ENCODE measurements at regions not wholly inside any gene's neighbourhood (a gene's known extent, or its start where the extent isn't known, plus 50 kb on each side); places are given as distances from the start of the nearest gene placed in this dataset.

DNA sequence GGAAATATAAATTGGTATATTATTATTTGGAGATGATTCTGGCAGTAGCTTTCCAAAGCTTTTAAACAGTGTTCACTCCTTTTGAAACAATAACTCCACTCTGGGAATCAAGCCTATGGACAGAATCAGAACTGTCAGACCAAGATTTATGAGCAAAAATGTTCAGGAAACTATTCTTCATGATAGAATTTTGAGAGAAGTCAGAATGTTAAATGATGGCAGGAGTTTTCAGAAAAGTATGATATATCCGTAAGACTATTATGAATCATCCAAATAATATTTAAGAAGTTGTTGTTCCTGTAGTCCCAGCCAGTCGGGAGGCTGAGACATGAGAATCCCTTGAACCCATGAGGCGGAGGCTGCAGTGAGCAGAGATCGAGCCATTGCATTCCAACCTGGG lies 50.5 kb upstream of the ADGRG2 start:
- peaks cover 0 to 7% of the 10 kb centered on the region in 2 donors for H3K27me3 Mint-ChIP-seq
- no peaks in the 10 kb centered on the region for H3K36me3 Mint-ChIP-seq
- H3K4me1 Mint-ChIP-seq = no peaks in the 10 kb centered on the region
- ATAC-seq (replicated peaks) = no peak
- peaks cover 5 to 8% of the 10 kb centered on the region in 2 donors for H3K9me3 Mint-ChIP-seq
- DNase-seq = no peak
- no peak overlapping the region for H3K4me3 Mint-ChIP-seq
- no peak overlapping the region for H3K27ac Mint-ChIP-seq

DNA sequence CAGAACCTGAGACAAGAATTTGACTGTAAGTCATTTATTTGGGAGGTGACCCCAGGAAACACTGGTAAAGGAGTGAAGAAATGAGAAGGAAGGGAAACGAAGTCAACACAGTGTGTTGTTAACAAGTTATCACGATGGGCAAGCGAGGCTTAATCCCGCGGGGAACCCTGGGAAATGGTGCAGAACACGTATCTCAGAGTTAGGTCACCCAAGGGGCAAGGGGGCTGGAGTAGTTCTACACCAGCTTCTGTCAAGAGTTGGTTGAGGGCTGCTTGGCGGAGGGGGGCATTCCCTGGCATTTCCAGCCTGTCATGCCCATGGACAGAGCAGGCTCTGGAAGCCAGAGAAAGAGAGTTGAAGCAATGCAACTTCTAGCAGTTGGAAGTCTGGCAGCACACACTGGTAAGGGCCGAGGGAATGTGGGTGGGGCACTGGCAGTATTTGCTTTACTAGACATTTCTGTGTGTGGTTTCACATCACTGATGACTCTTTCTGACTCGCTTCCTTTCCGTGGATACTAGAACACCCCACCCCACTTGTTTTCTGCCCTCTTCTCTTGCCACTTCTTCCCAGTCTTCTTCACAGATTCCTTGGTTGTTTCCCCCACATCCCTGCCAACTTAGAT lies 52.2 kb upstream of the ADGRG2 start:
- Mint-ChIP-seq H3K4me3 (no peak overlapping the region), H3K9me3 (peaks cover 4 to 8% of the 10 kb centered on the region in 2 donors), H3K27ac (no peak overlapping the region), H3K4me1 (no peaks in the 10 kb centered on the region), H3K27me3 (peaks cover 0 to 7% of the 10 kb centered on the region in 2 donors), H3K36me3 (no peaks in the 10 kb centered on the region)
- ATAC-seq (replicated peaks) = no peak
- no peak for DNase-seq

- no peaks in the 10 kb centered on the region for H3K36me3 Mint-ChIP-seq
- H3K4me1 Mint-ChIP-seq = no peaks in the 10 kb centered on the region
- peaks cover 4 to 8% of the 10 kb centered on the region in 2 donors for H3K9me3 Mint-ChIP-seq
- DNase-seq = no peak
- ATAC-seq (replicated peaks) = no peak
- H3K4me3 Mint-ChIP-seq = no peak overlapping the region
- no peak overlapping the region for H3K27ac Mint-ChIP-seq
- peaks cover 5 to 7% of the 10 kb centered on the region in 2 donors for H3K27me3 Mint-ChIP-seq
These were observed 54.8 kb upstream of the ADGRG2 start for GRCh38 chrX:19176901-19177630.

- Mint-ChIP-seq H3K27ac (no peak overlapping the region), H3K9me3 (peaks cover 4 to 8% of the 10 kb centered on the region in 2 donors), H3K27me3 (peaks cover 5 to 7% of the 10 kb centered on the region in 2 donors), H3K4me3 (no peak overlapping the region), H3K36me3 (no peaks in the 10 kb centered on the region), H3K4me1 (no peaks in the 10 kb centered on the region)
- DNase-seq (no peak), ATAC-seq (replicated peaks) (no peak)
These were observed 55.5 kb upstream of the ADGRG2 start for GRCh38 chrX:19177721-19178120.

DNA sequence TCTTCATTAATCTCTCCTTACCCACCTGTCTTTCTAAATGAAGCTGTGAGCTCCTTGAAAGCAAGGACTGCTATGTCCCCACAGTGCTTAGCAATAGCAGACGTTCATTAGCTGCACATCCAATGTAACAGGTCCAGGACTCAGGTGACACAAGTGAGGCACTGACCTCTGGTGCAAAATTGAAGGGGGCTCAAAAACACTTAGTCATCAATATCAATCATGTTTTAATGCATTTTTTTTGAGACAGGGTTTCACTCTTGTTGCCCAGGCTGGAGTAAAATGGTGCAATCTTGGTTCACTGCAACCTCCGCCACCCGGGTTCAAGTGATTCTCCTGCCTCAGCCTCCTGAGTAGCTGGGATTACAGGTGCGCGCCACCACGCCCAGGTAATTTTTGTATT lies 56.1 kb upstream of the ADGRG2 start:
- H3K27me3 Mint-ChIP-seq = peaks cover 5 to 7% of the 10 kb centered on the region in 2 donors
- no peak overlapping the region for H3K27ac Mint-ChIP-seq
- H3K4me3 Mint-ChIP-seq = no peak overlapping the region
- DNase-seq (no peak), ATAC-seq (replicated peaks) (no peak)
- H3K4me1 Mint-ChIP-seq = no peaks in the 10 kb centered on the region
- H3K9me3 Mint-ChIP-seq = peaks cover 4 to 8% of the 10 kb centered on the region in 2 donors
- no peaks in the 10 kb centered on the region for H3K36me3 Mint-ChIP-seq

GRCh38 chrX:19179389-19179788 lies 57.1 kb upstream of the ADGRG2 start:
- H3K27ac Mint-ChIP-seq = no peak overlapping the region
- peaks cover 5 to 7% of the 10 kb centered on the region in 2 donors for H3K27me3 Mint-ChIP-seq
- H3K4me1 Mint-ChIP-seq = no peaks in the 10 kb centered on the region
- no peak for DNase-seq
- ATAC-seq (replicated peaks) = no peak
- H3K9me3 Mint-ChIP-seq = peaks cover 4 to 8% of the 10 kb centered on the region in 2 donors
- H3K36me3 Mint-ChIP-seq = no peaks in the 10 kb centered on the region
- no peak overlapping the region for H3K4me3 Mint-ChIP-seq

DNA sequence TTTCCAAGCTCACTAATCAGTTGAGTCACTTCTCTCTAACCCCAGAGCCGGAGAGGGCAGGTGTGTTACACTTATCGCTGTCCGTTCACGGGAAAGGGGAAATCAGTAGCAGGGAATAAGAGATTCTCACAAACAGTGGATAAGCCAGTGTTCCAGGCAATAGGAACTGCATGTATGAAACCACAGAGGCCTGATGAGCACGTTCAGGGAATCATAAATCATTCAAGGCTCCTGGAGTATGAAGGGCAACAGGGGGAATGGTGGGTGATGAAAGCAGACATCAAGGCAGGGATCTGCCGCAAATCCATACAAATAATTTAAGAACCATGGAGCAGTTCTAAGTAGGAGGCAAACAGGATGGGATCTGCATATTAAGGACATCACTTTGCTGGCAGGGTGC lies 59.1 kb upstream of the ADGRG2 start:
- ATAC-seq (replicated peaks) = no peak
- Mint-ChIP-seq H3K36me3 (no peaks in the 10 kb centered on the region), H3K27me3 (peaks cover 0 to 5% of the 10 kb centered on the region in 2 donors), H3K9me3 (no peaks in the 10 kb centered on the region), H3K4me1 (no peaks in the 10 kb centered on the region), H3K4me3 (no peak overlapping the region), H3K27ac (no peak overlapping the region)
- DNase-seq = no peak

DNA sequence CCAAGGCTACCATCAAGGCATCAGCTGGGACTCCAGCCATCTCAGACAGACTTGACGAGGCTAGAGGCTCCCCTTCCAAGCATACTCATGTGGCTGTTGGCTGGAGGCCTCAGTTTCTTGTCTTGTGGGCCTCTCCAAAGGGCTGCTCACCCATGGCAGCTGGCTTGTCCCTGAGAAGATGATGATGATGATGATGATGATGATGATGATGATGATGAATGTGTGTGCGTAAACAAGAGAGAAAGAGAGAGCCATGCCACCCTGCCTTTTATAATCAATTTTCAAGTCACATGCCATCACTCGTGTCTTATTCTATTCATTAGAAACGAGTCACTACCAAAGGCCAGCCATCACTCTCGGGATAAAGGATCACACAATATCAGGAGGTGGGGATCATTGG lies 60.5 kb upstream of the ADGRG2 start:
- no peak for ATAC-seq (replicated peaks)
- Mint-ChIP-seq H3K27me3 (peaks cover 0 to 5% of the 10 kb centered on the region in 2 donors), H3K4me3 (no peak overlapping the region), H3K36me3 (no peaks in the 10 kb centered on the region), H3K9me3 (no peaks in the 10 kb centered on the region), H3K27ac (no peak overlapping the region), H3K4me1 (no peaks in the 10 kb centered on the region)
- no peak for DNase-seq

GRCh38 chrX:19183761-19184477 lies 61.7 kb upstream of the ADGRG2 start:
- H3K4me1 Mint-ChIP-seq = no peaks in the 10 kb centered on the region
- no peak for DNase-seq
- H3K36me3 Mint-ChIP-seq = no peaks in the 10 kb centered on the region
- no peak for ATAC-seq (replicated peaks)
- no peaks in the 10 kb centered on the region for H3K9me3 Mint-ChIP-seq
- H3K27ac Mint-ChIP-seq = no peak overlapping the region
- H3K4me3 Mint-ChIP-seq = no peak overlapping the region
- H3K27me3 Mint-ChIP-seq = peaks cover 0 to 9% of the 10 kb centered on the region in 2 donors

GRCh38 chrX:19188566-19188965 lies 66.3 kb upstream of the ADGRG2 start:
- Mint-ChIP-seq H3K36me3 (no peaks in the 10 kb centered on the region), H3K9me3 (peaks cover 0 to 5% of the 10 kb centered on the region in 2 donors), H3K27ac (no peak overlapping the region), H3K4me3 (no peak overlapping the region), H3K27me3 (peaks cover 0 to 9% of the 10 kb centered on the region in 2 donors), H3K4me1 (no peaks in the 10 kb centered on the region)
- ATAC-seq (replicated peaks) = no peak
- DNase-seq = no peak

DNA sequence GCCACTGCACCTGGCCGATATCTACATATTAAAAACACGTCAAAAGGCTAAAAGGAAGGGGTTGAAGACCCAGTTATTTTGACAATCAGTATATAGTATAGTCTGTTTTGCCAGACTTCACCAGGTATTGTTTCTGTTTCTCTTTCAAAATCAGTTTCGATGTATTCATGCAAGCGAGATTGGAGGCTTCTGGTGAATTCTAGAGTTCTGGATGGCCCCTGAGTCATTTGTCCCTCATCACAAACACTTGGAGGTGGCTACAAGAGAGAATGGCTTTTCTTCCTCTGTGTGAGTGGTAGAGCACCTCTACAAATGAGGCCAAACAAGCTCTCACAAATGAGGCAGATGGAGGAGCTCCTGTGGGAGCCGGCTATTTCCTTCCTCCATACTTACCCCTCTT lies 68.6 kb upstream of the ADGRG2 start:
- Mint-ChIP-seq H3K36me3 (no peaks in the 10 kb centered on the region), H3K9me3 (peaks cover 0 to 5% of the 10 kb centered on the region in 2 donors), H3K27me3 (peaks cover 6 to 12% of the 10 kb centered on the region in 2 donors), H3K27ac (no peak overlapping the region), H3K4me3 (no peak overlapping the region), H3K4me1 (peaks cover 0 to 3% of the 10 kb centered on the region in 2 donors)
- DNase-seq (no peak), ATAC-seq (replicated peaks) (no peak)

- H3K4me3 Mint-ChIP-seq = no peak overlapping the region
- peaks cover 0 to 3% of the 10 kb centered on the region in 2 donors for H3K4me1 Mint-ChIP-seq
- H3K27me3 Mint-ChIP-seq = peaks cover 6 to 7% of the 10 kb centered on the region in 2 donors
- H3K36me3 Mint-ChIP-seq = no peaks in the 10 kb centered on the region
- ATAC-seq (replicated peaks) (no peak), DNase-seq (no peak)
- peaks cover 0 to 5% of the 10 kb centered on the region in 2 donors for H3K9me3 Mint-ChIP-seq
- no peak overlapping the region for H3K27ac Mint-ChIP-seq
These were observed 71.3 kb upstream of the ADGRG2 start for GRCh38 chrX:19193565-19193964.

DNA sequence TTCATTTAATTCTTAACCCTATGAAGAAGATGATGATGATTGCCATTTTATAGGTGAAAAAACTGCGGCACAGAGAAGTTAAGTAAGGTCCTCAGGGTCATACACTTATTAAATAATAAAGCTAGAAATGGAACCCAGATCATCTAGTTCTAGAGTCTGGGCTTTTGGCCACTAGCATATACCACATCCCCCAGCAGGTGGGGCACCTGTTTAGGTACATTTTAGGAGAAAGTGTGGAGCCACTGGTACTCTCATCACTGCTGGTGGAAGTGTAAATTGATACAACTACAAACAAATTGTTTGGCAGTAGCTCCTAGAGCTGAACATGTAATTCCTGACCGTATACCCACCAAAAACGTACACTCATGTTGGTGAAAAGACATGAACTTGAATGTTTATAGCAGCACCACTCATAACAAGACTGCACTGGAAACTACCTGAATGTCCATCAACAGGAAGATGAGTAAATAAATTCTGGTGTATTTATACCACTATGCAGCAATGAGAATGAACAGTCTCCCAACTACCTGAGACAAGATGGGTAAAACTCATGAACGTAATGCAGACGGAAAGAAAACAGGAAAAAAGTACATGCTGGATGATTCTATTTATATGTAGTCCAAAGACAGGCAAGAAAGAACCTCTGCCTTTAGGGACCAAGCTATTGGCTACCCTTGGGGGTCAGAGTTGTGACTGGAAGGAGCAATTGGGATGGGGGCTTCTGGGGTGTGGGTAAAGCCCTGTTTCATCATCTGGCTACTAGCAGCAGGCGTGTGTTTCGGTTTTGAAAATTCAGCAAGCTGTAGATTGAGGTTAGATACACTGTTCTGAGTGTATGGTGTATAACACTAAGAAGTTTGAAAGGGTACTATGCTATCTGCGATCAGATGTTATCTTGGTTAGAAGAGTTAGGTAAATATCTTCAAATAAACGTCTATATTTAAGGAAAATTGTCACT lies 72.3 kb upstream of the ADGRG2 start:
- H3K4me3 Mint-ChIP-seq = no peak overlapping the region
- H3K27me3 Mint-ChIP-seq = peaks cover 6 to 7% of the 10 kb centered on the region in 2 donors
- H3K9me3 Mint-ChIP-seq = peaks cover 0 to 5% of the 10 kb centered on the region in 2 donors

DNA sequence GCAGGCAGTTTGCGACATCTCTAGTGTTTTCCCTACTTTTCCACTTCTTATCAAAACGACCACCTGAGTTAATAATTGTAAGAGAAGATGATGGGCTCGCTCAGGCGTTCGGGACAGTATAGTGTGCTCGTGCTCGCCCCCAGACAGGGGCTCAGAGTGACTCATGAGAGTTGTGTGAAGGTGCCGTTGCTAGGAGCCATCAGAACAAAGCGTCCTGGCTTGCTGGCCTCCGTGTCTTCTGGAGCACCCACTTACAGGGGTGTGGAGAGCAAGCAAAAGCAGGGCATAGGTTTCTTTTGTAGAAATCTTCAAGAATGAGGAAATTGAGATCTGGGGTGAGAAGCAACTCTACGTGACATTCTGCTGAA lies 73.0 kb upstream of the ADGRG2 start:
- H3K27me3 Mint-ChIP-seq = peaks cover 6 to 7% of the 10 kb centered on the region in 2 donors
- H3K9me3 Mint-ChIP-seq = peaks cover 0 to 5% of the 10 kb centered on the region in 2 donors

More for the DNA sequence above, 72.3 kb upstream of the ADGRG2 start:
- DNase-seq = no peak
- Mint-ChIP-seq H3K27ac (peak overlapping the region; percentile 33), H3K36me3 (no peaks in the 10 kb centered on the region), H3K4me1 (peaks cover 0 to 3% of the 10 kb centered on the region in 2 donors)
- ATAC-seq (replicated peaks) = peak in 1 of 2 donors; percentile 73

More for the DNA sequence above, 73.0 kb upstream of the ADGRG2 start:
- peaks cover 0 to 3% of the 10 kb centered on the region in 2 donors for H3K4me1 Mint-ChIP-seq
- no peaks in the 10 kb centered on the region for H3K36me3 Mint-ChIP-seq
- ATAC-seq (replicated peaks) (no peak), DNase-seq (no peak)
- H3K4me3 Mint-ChIP-seq = no peak overlapping the region
- H3K27ac Mint-ChIP-seq = no peak overlapping the region
